A549 (cell line): ENCODE measurements at regions not wholly inside any gene's neighbourhood (a gene's known extent, or its start where the extent isn't known, plus 50 kb on each side); places are given as distances from the start of the nearest gene placed in this dataset.

Experiments used
- BHLHE40 ChIP-seq: IDR thresholded peaks from 2 replicates; pipeline ENCODE4 v1.6.1; 2012; ENCODE audit warnings: low read depth, low read length, inconsistent platforms
- CBX2 ChIP-seq: fragments of 200-600 bp; sonication (generic); IDR thresholded peaks from 2 replicates; pipeline ENCODE4 v1.6.1; 2016; ENCODE audit warnings: low read depth, mild to moderate bottlenecking, borderline replicate concordance
- CEBPB ChIP-seq, 2 experiments: fragments of >200 bp in 1 of 2; sonication (Bioruptor Twin) in 1 of 2; formaldehyde crosslinking in 1 of 2; IDR thresholded peaks; 2 replicates each; pipeline ENCODE4 v1.6.1; 2012 to 2016
- EHMT2 ChIP-seq: fragments of 200-600 bp; sonication (generic); IDR thresholded peaks from 2 replicates; pipeline ENCODE4 v1.6.1; 2016; ENCODE audit warnings: antibody characterized with exemption, low read depth, mild to moderate bottlenecking, moderate library complexity
- EP300 ChIP-seq, 2 experiments: fragments of >200 bp; sonication (Bioruptor Twin); formaldehyde crosslinking; IDR thresholded peaks; 2 replicates in 1 of 2; 3 replicates in 1 of 2; pipeline ENCODE4 v1.6.1; 2016 to 2017
- ESRRA ChIP-seq: fragments of 150-350 bp; IDR thresholded peaks from 2 replicates; pipeline ENCODE4 v1.6.1; 2014; ENCODE audit warnings: mild to moderate bottlenecking, low read length, borderline replicate concordance
- HES2 ChIP-seq: fragments of >200 bp; sonication (Bioruptor Twin); formaldehyde crosslinking; IDR thresholded peaks from 2 replicates; pipeline ENCODE4 v1.6.1; 2016
- HEYL ChIP-seq: fragments of 250-450 bp; sonication (Bioruptor Pico); IDR thresholded peaks from 2 replicates; pipeline ENCODE4 v1.8.0; 2021; ENCODE audit warnings: mild to moderate bottlenecking, moderate library complexity
- KDM1A ChIP-seq: fragments of 200-600 bp; sonication (generic); IDR thresholded peaks from 2 replicates; pipeline ENCODE4 v1.6.1; 2016; ENCODE audit warnings: low read depth, mild to moderate bottlenecking
- MAFK ChIP-seq: fragments of 450-650 bp; IDR thresholded peaks from 2 replicates; pipeline ENCODE4 v1.6.1; 2014; ENCODE audit not compliant: partially characterized antibody
- NPAS2 ChIP-seq: fragments of 250-450 bp; sonication (Bioruptor Pico); IDR thresholded peaks from 2 replicates; pipeline ENCODE4 v1.8.0; 2022; ENCODE audit warnings: mild to moderate bottlenecking, moderate library complexity, borderline replicate concordance
- POLR2A ChIP-seq: IDR thresholded peaks from 2 replicates; pipeline ENCODE4 v1.6.1; 2012; ENCODE audit warnings: mild to moderate bottlenecking, low read length
- ZFP36 ChIP-seq: fragments of 450-650 bp; IDR thresholded peaks from 2 replicates; pipeline ENCODE4 v1.6.1; 2014; ENCODE audit warnings: borderline replicate concordance; ENCODE audit not compliant: partially characterized antibody
- TF ChIP-seq, protein P1 (sequence below): fragments of >200 bp; sonication (Bioruptor Twin); formaldehyde crosslinking; IDR thresholded peaks from 3 replicates; pipeline ENCODE4 v1.5.1; 2016

DNA sequence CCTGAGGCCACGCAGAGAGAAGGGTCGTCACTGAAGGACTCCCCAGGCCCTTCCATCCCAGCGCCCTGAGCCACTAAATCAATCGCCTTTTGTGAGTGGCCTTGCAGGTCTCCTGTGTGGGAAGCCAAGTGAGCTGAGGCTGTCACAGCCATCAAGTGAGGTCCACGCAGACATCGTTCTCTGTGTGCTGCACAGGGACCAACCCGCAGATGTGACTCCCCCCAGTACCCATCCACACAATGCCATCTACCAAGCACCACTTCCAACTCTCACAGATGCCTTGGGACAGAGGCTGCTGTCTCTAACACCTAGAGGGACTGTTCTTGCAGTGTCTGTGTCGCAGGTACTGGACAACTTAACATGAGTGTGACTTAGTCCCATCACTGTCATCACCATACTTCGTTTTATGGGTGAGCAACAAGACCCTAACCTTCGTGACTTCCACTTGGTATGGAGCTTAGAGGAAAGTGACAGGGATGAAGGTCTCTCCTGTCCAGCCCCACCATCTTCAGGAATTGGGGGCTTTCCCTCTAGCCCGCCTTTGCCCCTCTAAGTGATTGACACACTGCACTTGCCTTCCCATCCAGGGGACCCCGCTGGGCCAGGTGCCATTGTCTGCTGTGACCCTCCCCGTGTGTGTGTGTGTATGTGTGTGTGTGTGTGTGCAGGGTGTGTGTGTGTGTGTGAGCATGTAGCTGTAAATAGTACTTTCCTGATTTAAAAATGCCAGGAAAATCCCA, 51.4 kb upstream of the TMEM72 start:
- TF ChIP-seq, protein P1, sequence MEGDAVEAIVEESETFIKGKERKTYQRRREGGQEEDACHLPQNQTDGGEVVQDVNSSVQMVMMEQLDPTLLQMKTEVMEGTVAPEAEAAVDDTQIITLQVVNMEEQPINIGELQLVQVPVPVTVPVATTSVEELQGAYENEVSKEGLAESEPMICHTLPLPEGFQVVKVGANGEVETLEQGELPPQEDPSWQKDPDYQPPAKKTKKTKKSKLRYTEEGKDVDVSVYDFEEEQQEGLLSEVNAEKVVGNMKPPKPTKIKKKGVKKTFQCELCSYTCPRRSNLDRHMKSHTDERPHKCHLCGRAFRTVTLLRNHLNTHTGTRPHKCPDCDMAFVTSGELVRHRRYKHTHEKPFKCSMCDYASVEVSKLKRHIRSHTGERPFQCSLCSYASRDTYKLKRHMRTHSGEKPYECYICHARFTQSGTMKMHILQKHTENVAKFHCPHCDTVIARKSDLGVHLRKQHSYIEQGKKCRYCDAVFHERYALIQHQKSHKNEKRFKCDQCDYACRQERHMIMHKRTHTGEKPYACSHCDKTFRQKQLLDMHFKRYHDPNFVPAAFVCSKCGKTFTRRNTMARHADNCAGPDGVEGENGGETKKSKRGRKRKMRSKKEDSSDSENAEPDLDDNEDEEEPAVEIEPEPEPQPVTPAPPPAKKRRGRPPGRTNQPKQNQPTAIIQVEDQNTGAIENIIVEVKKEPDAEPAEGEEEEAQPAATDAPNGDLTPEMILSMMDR = no peak
- TF ChIP-seq CEBPB (IDR thresholded peaks at IDR 0.05) = no peak
- no peak for TF ChIP-seq POLR2A
- no peak for TF ChIP-seq MAFK
- no peak for TF ChIP-seq BHLHE40
- no peak for TF ChIP-seq NPAS2 (CRISPR knock-in tag)
- TF ChIP-seq EP300 (IDR thresholded peaks at IDR 0.05) = no peak
- TF ChIP-seq KDM1A = no peak
- no peak for TF ChIP-seq HEYL
- TF ChIP-seq ZFP36 = no peak
- TF ChIP-seq EHMT2 = no peak
- no peak for TF ChIP-seq ESRRA
- no peak for TF ChIP-seq HES2
- no peak for TF ChIP-seq CBX2
